ENCODE measurements at regions not wholly inside any gene's neighbourhood (a gene's known extent, or its start where the extent isn't known, plus 50 kb on each side); places are given as distances from the start of the nearest gene placed in this dataset.

DNA sequence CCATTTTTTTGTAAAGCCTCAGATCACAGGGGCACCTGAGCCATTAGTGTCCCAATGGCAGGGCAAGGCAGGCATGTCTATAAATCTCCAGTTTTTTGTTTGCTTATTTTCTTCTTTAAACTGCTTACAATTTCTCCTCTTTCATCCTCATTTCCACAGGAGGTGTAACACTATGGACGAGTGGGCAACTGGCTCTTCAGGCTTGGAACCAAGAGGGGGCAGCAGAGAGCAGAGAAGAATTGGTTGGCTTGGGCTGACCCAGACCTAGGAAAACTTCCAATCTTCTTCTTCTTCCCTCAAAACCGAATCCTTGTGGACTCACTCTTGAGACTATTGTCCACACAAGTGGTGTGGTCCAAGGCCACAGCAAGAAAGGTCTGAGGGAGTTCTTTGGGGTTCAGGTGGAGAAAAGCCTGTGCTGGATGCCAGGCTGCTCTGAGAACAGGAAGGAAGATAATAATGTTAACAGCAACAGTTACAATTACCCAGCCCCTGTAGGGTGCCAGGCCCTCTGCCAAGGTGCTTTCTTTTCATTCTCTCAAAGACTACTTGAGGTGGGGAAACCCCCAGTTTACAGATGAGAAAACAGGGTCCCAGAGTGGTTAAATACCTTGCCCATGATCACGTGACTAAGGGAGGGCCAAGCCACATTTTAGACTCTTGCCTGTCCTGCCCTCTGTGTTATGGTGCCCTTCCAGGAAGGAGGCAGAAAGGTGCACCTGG is 70.7 kb upstream of the E2F8 start:
- SMC1A ChIA-PET (ENCODE audit: uncharacterized antibody, unreplicated experiment) = interaction anchor here (0.6 to 0.9 kb wide), 3 partner anchors 14 to 961 kb away, joined by 3 read pairs; no protein-coding TSS in a partner anchor
- RAD21 ChIA-PET (ENCODE audit: unreplicated experiment) = no interaction called here
- no TSS peak for BruUV-seq (replicated peaks)
- Histone ChIP-seq H2AFZ (ENCODE audit: control insufficient read depth, low read depth, low read length) (peak overlapping the region; percentile 74), H3K4me1 (ENCODE audit: control insufficient read depth, insufficient read depth, low read length) (peaks cover 6% of the 10 kb centered on the region; the same call in 1 of the 2 replicates), H4K20me1 (ENCODE audit: control insufficient read depth, insufficient read depth) (no peaks in the 10 kb centered on the region), H3K4me3 (no peak overlapping the region), H3K9ac (ENCODE audit: control insufficient read depth, insufficient read depth, low read length) (no peak overlapping the region), H3K79me2 (ENCODE audit: control insufficient read depth, insufficient read depth, low read length) (no peaks in the 10 kb centered on the region), H3K4me2 (ENCODE audit: control insufficient read depth, insufficient read depth) (peak overlapping the region; percentile 32; the same call in 1 of the 2 replicates), H3K27me3 (replicated peaks in 1 of 2; ENCODE audit: control insufficient read depth in 2 of 2, insufficient read depth in 2 of 2, low read length in 1 of 2) (no peaks in the 10 kb centered on the region), H3K27ac (ENCODE audit: control insufficient read depth, insufficient read depth) (no peak overlapping the region), H3K9me3 (replicated peaks; ENCODE audit: control insufficient read depth, insufficient read depth, low read length) (no peaks in the 10 kb centered on the region), H3K36me3 (ENCODE audit: control insufficient read depth in 2 of 2, insufficient read depth in 2 of 2, low read length in 1 of 2) (no peaks in the 10 kb centered on the region)
- CTCF ChIA-PET = interaction anchor here (0.5 to 3.4 kb wide), 4 partner anchors 61 to 246 kb away, joined by 3 to 28 read pairs (median 6); no protein-coding TSS in a partner anchor
- DNase-seq (ENCODE audit: low read depth, low spot score) (peak; percentile 19), ATAC-seq (peak; percentile 92), FAIRE-seq (peak; percentile 92)
- POLR2A ChIA-PET = no interaction called here
- WGBS (ENCODE audit: insufficient coverage, insufficient replicate concordance, low lambda C conversion rate, missing lambda C conversion rate) = 0% methylated on average over 3 of the region's 3 CpGs
- intact Hi-C loops (cut with micrococcal nuclease; ENCODE audit: unreplicated experiment) = loop anchor here (1.0 to 10.0 kb wide), 4 partner anchors 53 to 593 kb away; no protein-coding TSS in a partner anchor
- in situ Hi-C loops (cut with MboI) = loop anchor here (10.0 to 25.0 kb wide), 2 partner anchors 426 to 593 kb away; no protein-coding TSS in a partner anchor
- TF ChIP-seq RAD21 (IDR thresholded peaks at IDR 0.05; ENCODE audit: insufficient read depth, low read depth, low read length) (peak; percentile 81), RAD51 (IDR thresholded peaks at IDR 0.05) (peak; percentile 95), BHLHE40 (IDR thresholded peaks at IDR 0.05; ENCODE audit: borderline replicate concordance in 1 of 2, low read depth in 2 of 2, low read length in 1 of 2) (peak; percentile 64 to 65; a peak in 3 of 4 replicates), ZBTB11 (CRISPR knock-in tag; IDR thresholded peaks at IDR 0.05) (0 out of 2 replicates have a peak, but pooled peaks have one; percentile 17), SMC3 (IDR thresholded peaks at IDR 0.05; ENCODE audit: borderline replicate concordance, low read length) (peak; percentile 90), NFXL1 (IDR thresholded peaks at IDR 0.05; ENCODE audit: borderline replicate concordance) (no peak), PRDM15 (CRISPR knock-in tag; IDR thresholded peaks at IDR 0.05) (no peak), USF1 (IDR thresholded peaks at IDR 0.05; ENCODE audit: borderline replicate concordance, extremely low read length, insufficient read depth, low read depth, low read length) (peak; percentile 66)
- TF ChIP-seq, protein P1, sequence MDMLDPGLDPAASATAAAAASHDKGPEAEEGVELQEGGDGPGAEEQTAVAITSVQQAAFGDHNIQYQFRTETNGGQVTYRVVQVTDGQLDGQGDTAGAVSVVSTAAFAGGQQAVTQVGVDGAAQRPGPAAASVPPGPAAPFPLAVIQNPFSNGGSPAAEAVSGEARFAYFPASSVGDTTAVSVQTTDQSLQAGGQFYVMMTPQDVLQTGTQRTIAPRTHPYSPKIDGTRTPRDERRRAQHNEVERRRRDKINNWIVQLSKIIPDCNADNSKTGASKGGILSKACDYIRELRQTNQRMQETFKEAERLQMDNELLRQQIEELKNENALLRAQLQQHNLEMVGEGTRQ (IDR thresholded peaks at IDR 0.05; ENCODE audit: borderline replicate concordance, low read depth, low read length) = peak; percentile 30; the same call in 1 of the 2 replicates

All from GM12878 (cell line).